Choroid plexus epithelial cell (primary cell): ENCODE measurements at regions not wholly inside any gene's neighbourhood (a gene's known extent, or its start where the extent isn't known, plus 50 kb on each side); places are given as distances from the start of the nearest gene placed in this dataset.

ENCODE experiments used
- DNase-seq: peaks from one replicate; pipeline ENCODE4 v3.0.0-alpha.2; 2010; ENCODE audit warnings: low read depth
- H3K4me3 ChIP-seq: 2 replicates; pipeline ENCODE4 v1.5.1; 2011; ENCODE audit warnings: low read depth, mild to moderate bottlenecking, control low read depth, low read length, moderate library complexity
- TF ChIP-seq, protein P1 (sequence below): conservative IDR thresholded peaks from 2 replicates; pipeline ENCODE4 v1.5.1; 2011; ENCODE audit warnings: low read depth, mild to moderate bottlenecking, control low read depth, inconsistent platforms, low read length, moderate library complexity

DNA sequence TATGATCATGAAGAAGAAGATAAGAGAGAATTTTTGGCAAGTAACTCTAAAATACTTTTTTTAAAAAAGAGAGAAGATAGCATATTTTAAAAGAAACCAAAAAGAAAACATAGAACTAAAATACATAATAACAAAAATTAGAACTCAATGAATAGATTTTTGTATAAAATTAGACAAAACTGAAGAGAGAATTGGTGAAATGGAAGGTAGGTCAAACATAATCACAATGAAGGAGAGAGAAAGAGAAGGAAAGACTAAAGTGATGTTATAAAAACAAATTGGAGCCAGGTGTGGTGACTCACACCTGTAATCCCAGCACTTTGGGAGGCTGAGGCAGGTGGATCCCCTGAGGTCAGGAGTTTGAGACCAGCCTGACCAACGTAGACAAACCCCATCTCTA, 211.5 kb downstream of the AXIN2 start:
- H3K4me3 ChIP-seq = no peak overlapping the region
- TF ChIP-seq, protein P1, sequence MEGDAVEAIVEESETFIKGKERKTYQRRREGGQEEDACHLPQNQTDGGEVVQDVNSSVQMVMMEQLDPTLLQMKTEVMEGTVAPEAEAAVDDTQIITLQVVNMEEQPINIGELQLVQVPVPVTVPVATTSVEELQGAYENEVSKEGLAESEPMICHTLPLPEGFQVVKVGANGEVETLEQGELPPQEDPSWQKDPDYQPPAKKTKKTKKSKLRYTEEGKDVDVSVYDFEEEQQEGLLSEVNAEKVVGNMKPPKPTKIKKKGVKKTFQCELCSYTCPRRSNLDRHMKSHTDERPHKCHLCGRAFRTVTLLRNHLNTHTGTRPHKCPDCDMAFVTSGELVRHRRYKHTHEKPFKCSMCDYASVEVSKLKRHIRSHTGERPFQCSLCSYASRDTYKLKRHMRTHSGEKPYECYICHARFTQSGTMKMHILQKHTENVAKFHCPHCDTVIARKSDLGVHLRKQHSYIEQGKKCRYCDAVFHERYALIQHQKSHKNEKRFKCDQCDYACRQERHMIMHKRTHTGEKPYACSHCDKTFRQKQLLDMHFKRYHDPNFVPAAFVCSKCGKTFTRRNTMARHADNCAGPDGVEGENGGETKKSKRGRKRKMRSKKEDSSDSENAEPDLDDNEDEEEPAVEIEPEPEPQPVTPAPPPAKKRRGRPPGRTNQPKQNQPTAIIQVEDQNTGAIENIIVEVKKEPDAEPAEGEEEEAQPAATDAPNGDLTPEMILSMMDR = no peak
- DNase-seq = no peak

DNA sequence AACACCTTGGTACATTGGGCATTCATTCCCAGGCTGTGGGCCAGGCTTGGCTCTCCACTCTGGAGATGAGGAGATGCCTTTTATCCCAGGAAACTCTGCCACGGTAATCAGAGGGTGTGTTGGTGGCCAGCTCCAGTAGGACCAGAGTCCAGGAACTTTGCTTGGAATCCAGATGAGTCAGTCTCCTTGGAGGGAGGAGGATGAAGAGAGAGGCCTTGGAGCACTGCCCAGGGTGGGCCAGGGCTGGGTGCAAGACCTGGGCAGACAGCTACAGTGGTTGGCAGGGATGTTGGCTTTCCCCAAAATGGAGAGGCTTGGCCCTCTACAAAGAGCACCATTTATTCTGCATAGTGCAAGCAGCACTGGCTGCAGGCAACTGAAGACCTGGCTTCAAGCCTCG, 209.0 kb downstream of the RGS9 start:
- TF ChIP-seq, protein P1 = no peak

DNA sequence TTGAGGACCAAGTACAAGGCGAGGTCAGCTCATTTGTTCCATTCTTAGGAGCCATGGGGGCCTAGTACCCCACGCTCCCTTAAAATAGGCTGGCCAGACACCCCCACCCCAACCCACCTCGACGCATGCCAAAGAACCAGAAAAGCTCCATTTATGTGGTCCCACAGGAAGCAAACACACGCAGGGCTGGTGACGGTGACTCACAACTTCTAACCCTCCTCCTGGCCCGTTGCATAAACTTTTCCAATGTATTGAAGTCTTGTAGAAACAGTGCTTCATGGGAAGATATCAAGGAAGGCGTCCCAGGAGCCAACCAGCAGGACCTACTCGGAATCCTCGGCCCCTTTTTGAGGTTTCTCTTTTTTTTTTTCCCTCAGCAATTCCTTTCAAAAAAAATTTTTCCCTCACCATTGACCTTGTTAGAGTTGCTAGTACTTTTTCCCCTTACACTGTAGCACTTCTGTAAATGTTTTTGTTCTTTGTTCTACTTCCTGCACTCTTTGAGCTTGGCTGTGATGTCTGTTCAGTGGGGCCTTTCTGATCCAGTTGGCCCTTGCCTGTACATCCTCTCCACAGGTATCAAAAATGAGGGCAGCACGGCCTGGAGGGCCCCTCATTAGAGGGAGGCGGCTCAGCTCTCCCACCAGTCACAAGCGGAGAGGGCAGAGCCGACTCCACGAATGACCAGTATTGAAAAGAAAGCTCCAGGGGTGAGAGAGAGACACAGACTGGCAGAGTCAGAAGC, 208.3 kb downstream of the RGS9 start:
- DNase-seq = peak; percentile 78
- TF ChIP-seq, protein P1 = no peak
- H3K4me3 ChIP-seq = no peak overlapping the region

More for the DNA sequence above, 209.0 kb downstream of the RGS9 start:
- no peak for DNase-seq
- H3K4me3 ChIP-seq = no peak overlapping the region

DNA sequence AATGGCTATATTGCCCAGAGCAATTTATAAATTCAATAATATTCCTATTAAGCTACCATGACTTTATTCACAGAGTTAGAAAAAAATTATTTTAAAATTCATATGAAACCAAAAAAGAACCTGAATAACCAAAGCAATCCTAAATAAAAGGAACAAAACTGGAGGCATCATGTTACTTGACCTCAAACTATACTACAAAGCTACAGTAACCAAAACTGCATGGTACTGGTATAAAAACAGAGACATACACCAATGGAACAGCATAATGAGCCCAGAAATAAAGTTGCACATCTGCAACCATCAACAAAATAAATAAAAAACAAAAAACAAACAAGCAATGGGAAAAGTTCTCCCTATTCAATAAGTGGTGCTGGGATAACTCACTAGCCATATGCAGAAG, 203.2 kb downstream of the RGS9 start:
- TF ChIP-seq, protein P1 = no peak
- no peak for DNase-seq
- no peak overlapping the region for H3K4me3 ChIP-seq

DNA sequence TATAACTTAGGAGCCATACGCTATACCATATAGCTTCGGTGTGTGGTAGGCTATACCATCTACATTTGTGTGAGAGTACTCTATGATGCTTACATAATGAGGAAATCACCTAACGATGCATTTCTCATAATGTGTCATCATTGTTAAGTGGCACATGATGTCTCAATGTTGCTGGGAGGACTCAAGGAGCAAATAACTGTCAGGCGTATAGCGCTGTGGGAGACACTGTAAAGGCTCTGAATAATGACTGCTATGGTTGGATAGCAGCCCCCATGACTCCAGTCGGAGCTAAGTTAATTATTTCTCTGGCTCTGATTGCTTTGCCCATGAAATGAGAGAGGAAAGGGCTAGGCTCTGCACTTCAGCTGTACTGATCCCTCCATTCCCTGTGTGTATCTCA, 197.2 kb downstream of the RGS9 start:
- TF ChIP-seq, protein P1 = no peak
- no peak for DNase-seq

DNA sequence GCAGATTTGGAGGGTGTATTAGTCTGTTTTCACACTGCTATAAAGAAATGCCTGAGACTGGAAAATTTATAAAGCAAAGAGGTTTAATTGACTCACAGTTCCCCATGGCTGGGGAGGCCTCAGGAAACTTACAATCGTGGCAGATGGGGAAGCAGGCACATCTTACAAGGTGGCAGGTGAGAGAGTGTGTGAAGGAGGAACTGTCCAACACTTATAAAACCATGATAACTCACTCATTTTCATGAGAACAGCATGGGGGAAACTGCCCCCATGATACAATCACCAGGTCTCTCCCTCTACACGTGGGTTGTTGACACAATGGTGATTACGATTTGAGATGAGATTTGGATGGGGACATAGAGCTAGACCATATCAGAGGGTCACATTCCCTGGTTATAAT, 195.6 kb downstream of the RGS9 start:
- DNase-seq = no peak
- no peak overlapping the region for H3K4me3 ChIP-seq
- TF ChIP-seq, protein P1 = no peak

More for the DNA sequence above, 197.2 kb downstream of the RGS9 start:
- no peak overlapping the region for H3K4me3 ChIP-seq

DNA sequence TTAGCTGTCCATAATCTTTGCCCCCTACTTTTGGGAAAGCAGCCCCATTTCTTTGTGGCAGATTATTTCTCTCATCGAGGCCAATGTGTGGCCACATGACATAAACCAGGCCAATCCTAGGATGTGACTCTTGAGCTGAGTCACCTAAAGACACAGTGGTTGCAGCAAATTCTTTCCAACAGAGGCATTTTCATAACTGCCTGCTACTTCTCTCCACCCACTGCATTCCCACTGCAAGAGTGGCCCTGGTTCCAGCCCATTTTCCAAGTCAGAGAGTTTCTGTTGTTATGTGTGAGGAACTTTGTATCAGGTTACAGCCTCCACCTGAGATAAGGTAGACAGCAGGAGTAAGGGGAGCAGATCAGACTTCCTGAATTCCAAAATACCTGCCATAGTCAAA, 195.2 kb downstream of the RGS9 start:
- no peak overlapping the region for H3K4me3 ChIP-seq
- DNase-seq = peak; percentile 52
- TF ChIP-seq, protein P1 = peak; percentile 3
